DMS153 (cell line): ENCODE measurements at regions not wholly inside any gene's neighbourhood (a gene's known extent, or its start where the extent isn't known, plus 50 kb on each side); places are given as distances from the start of the nearest gene placed in this dataset.
"Not testable (repeated sequence)": the region's sequence is repeated elsewhere in the genome, so short reads cannot be mapped to it uniquely, and the experiment has no call there.

Experiments
- DNase-seq: peaks from one replicate; lab custom pipeline; 2025; lab: John Stamatoyannopoulos, UW

GRCh38 chr3:69688400-69688799 lies 50.9 kb upstream of the MITF start:
- DNase-seq: no peak

- no peak for DNase-seq
Measured at GRCh38 chr3:69687641-69688040, 51.6 kb upstream of the MITF start.

GRCh38 chr3:69686056-69686455 lies 53.2 kb upstream of the MITF start:
- no peak for DNase-seq

GRCh38 chr3:69684309-69684961 lies 54.8 kb upstream of the MITF start:
- no peak for DNase-seq

DNA sequence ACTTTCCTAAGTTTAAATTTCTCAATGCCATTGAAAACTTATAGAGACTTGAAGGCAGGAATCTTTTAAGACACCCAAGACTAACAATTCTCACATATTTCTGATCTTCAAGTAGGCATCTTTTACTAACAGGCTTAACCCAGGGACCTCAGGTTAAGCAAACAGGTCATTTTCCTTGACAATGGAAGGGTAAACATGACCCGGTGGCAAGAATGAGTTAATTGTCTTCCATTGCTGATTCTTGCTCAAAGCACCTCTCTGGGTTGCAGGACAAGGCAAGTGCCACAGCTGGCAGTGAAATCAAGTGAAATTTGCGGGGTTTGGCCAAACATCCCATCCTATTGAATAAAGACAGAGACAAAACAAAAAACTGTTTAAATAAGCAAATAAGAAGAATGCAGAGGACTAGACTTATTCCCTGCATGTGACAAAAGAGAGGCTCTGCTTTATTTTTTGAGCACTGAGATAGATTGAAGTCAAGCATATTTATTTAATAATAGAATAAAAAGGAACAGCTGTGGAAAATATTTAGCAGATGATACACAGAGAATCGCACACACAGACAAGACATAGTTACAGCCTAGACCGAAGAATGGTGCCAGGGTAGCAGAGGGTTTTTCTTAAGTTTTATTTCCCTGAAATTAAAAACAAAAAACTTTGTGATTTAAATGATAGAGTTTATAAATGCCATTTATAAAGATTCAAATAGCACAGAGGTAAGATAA lies 56.0 kb upstream of the MITF start:
- no peak for DNase-seq

GRCh38 chr3:69677456-69677855 lies 61.8 kb upstream of the MITF start:
- DNase-seq: not testable (repeated sequence)

- DNase-seq: no peak
Measured at GRCh38 chr3:69675786-69676530, 63.3 kb upstream of the MITF start.

GRCh38 chr3:69674752-69675151 lies 64.5 kb upstream of the MITF start:
- DNase-seq: no peak

GRCh38 chr3:69671082-69671952 lies 67.9 kb upstream of the MITF start:
- no peak for DNase-seq

- no peak for DNase-seq
Measured at GRCh38 chr3:69669070-69669469, 70.2 kb upstream of the MITF start.

GRCh38 chr3:69665026-69665737 lies 74.1 kb upstream of the MITF start:
- DNase-seq: peak; percentile 75

GRCh38 chr3:69660631-69661030 lies 78.6 kb upstream of the MITF start:
- no peak for DNase-seq

DNA sequence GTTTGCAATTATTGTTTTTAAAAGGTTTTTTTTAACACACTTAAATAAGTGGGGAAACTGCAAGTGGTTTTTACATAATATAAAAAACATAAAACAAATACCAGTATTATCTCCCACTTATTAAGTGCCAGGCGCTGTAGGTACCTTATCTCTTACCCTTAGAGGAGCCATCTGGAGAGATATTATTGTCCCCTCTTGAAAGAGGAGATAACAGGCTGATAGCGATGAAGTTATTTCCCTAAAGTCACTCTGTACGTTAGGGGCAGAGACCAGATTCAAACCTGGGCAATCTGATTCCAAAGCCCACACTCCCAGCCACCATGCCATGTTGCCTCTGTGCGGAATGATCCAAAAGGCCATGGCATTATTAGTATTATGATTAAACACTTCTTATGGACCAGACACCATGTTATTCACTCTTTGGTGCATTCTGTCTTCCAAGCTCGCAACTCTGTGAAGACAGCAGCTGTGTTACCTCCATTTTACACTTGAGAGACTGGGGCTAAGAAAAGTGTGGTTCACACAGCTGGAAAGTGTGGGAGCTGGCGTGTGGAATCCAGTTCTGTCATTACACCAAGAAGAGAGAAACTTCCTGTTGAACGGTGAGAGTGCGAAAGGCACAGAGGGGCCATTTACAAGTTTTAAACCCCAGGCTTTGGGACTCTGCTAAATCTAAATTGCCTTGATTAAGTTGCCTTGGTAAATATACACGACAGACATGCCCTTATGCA lies 79.9 kb upstream of the MITF start:
- no peak for DNase-seq

DNA sequence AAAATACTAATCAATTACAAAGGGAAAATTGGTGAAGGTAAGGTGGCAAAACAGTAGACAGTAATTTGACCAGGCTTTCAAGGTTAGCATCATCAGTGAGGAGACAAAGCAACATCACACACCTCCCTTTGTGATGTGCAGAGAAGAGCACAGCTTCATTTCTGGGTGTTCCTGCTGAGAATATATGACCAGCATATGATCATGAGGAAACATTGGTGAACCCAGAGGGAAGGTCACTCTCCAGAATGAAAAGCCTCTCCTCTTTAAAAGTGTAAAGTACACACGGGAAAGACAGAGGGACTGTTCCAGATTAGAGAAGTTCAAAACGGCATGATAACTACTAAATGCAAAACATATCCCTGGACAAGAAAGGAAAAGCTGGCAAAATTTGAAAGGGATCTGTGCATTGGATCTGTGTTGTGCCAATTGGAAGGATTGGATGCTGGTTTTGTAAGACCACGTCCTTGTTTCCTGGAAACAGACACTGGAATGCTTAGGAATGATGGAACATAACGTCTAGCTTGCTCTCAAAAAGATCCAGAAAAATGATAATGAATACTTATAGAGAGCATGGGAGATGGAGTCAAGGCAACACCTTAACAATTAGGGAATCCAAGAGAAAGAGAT lies 80.6 kb upstream of the MITF start:
- DNase-seq: no peak

DNA sequence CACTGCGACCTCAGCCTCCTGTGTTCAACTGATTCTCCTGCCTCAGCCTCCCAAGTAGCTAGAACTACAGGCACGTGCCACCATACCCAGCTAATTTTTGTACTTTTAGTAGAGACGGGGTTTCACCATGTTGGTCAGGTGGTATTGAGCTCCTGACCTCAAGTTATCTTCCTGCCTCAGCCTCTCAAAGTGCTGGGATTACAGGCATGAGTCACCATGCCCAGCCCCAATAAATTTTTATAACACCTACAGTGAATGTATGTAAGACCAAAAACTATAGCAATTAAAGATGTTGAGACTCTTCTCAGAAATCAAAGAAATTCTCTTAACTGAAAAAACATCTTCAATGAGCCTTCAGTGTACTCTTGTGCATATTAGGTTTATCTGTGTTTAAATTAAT lies 82.2 kb upstream of the MITF start:
- not testable (repeated sequence) for DNase-seq

DNA sequence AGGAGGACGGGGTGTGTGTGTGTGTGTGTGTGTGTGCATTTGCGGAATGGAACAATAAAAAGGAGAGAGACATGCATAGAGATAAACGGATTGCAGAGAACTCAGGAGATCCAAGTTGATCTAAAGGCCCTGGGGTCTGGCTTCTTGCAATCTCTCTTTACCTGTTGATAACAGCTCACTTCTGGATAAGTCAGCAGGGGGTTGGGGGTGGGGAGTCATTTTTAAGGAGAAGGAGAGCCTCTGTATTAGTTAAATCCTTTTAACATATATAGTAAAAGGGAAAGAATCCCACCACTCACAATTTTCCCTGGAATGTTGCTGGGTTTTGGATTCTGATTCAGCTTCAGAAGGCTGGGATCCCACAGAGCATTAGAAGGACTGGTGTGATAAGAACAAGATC lies 87.5 kb upstream of the MITF start:
- DNase-seq: no peak

- DNase-seq: no peak
Measured at GRCh38 chr3:69650066-69650419, 89.2 kb upstream of the MITF start.

- DNase-seq: no peak
Measured at GRCh38 chr3:69649120-69650065, 89.9 kb upstream of the MITF start.

GRCh38 chr3:69648126-69648525 lies 91.1 kb upstream of the MITF start:
- DNase-seq: no peak
